AG10803 (cell line): ENCODE measurements at regions not wholly inside any gene's neighbourhood (a gene's known extent, or its start where the extent isn't known, plus 50 kb on each side); places are given as distances from the start of the nearest gene placed in this dataset.
"Not testable (repeated sequence)": the region's sequence is repeated elsewhere in the genome, so short reads cannot be mapped to it uniquely, and the experiment has no call there.

Source experiments
- DNase-seq: peaks from one replicate; pipeline ENCODE4 v3.0.0; 2010; ENCODE audit warnings: low read depth
- H3K4me3 ChIP-seq: 2 replicates; pipeline ENCODE4 v1.5.1; 2011; ENCODE audit warnings: mild to moderate bottlenecking, low read length, control low read depth
- TF ChIP-seq, protein P1 (sequence below): conservative IDR thresholded peaks from 2 replicates; pipeline ENCODE4 v1.5.1; 2011; ENCODE audit warnings: mild to moderate bottlenecking, low read length, control low read depth, inconsistent platforms

DNA sequence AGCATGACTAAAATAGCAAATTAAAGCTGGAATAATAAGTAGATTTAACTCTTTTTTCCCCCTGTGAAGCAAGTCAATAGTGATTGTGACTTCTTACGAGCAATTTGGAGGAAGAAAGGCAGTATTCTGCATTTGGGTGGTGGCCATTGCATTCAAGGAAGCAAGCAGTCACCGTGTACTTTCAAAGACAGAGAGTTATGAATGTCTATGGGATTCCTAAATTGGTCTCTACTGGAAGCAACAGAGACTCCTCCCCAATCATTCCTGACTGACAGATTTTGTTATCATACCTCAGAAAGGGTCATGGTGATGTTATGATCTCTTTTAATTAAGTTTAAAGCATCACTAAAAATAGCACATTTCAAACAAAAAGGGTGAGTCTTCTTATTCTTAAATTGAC, 287.2 kb upstream of the KITLG start:
- DNase-seq: no peak
- no peak overlapping the region for H3K4me3 ChIP-seq
- TF ChIP-seq, protein P1, sequence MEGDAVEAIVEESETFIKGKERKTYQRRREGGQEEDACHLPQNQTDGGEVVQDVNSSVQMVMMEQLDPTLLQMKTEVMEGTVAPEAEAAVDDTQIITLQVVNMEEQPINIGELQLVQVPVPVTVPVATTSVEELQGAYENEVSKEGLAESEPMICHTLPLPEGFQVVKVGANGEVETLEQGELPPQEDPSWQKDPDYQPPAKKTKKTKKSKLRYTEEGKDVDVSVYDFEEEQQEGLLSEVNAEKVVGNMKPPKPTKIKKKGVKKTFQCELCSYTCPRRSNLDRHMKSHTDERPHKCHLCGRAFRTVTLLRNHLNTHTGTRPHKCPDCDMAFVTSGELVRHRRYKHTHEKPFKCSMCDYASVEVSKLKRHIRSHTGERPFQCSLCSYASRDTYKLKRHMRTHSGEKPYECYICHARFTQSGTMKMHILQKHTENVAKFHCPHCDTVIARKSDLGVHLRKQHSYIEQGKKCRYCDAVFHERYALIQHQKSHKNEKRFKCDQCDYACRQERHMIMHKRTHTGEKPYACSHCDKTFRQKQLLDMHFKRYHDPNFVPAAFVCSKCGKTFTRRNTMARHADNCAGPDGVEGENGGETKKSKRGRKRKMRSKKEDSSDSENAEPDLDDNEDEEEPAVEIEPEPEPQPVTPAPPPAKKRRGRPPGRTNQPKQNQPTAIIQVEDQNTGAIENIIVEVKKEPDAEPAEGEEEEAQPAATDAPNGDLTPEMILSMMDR: no peak

DNA sequence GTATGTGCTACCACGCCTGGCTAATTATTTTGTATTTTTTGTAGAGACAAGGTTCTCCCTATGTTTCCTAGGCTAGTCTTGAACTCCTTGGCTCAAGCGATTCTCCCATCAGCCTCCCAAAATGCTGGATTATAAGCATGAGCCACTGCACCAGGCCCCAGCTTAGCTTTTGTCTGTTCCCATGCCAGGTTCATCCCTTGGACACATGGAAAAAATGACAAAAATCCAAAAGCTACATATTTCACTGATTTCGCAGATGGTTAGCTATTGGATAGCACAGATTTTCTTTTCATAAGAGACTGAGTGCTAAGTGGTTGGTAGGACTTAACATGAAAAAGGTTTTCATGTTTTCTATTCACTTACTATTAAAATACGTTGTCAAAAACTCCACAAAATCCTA, 286.6 kb upstream of the KITLG start:
- peak; percentile 75 for DNase-seq
- H3K4me3 ChIP-seq: no peak overlapping the region
- TF ChIP-seq, protein P1: no peak

DNA sequence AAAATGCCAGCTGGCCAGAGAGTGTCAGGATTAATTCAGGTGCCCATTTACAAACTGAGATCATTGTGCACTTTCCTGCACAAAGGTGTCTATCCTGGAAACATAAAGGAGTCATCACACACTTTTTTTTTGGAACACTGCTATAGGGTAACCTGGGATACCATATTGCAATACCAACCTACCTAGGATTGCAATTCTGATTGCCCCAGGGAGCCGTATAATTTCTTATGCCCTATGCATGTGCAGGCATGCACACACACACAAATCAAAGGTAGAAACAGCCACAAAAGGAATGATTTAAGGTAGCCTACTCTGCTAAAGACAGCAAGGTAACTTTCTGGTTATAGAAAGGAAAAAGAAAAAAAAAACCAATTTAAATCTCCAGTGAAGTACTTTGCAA, 285.3 kb upstream of the KITLG start:
- no peak overlapping the region for H3K4me3 ChIP-seq
- TF ChIP-seq, protein P1: no peak
- DNase-seq: no peak

DNA sequence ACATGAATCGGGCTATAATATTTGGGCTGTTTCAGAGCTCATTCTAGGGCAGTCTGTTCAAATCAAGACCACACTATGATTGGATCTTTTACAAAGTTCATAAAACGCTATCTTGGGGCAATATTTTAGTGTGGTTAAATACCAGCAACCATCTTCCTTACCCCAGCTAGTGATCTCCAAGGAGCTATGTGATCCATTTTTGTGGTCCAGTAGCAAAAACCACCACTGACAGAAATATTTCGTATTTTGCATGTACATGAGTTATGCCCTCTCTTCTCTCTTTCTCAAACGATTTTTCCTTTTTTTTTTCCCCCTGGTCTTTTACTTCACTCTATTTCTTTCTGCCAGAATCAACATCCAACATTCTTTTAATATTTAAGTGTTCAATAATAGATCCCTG, 280.6 kb upstream of the KITLG start:
- no peak overlapping the region for H3K4me3 ChIP-seq
- TF ChIP-seq, protein P1: no peak
- peak; percentile 58 for DNase-seq

DNA sequence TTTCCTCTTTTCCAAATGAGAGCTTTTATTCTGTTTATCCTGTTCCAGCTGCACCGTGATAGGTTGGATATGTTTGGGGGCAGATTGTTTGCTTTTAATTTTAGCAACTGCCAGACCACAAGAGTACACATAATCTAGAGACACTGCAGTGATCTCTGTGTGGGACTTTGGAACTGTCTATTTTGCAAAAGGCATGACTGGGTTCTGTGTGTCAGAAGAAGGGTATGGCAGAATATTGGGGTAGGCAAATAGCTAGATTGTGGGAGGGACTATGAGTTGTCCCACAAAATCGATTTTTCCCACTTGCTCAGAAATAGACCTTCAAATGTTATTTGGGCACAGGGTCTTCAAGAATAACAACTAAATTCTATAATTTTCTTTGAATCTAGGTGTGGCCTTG, 275.9 kb upstream of the KITLG start:
- H3K4me3 ChIP-seq: no peak overlapping the region
- TF ChIP-seq, protein P1: no peak
- DNase-seq: no peak

DNA sequence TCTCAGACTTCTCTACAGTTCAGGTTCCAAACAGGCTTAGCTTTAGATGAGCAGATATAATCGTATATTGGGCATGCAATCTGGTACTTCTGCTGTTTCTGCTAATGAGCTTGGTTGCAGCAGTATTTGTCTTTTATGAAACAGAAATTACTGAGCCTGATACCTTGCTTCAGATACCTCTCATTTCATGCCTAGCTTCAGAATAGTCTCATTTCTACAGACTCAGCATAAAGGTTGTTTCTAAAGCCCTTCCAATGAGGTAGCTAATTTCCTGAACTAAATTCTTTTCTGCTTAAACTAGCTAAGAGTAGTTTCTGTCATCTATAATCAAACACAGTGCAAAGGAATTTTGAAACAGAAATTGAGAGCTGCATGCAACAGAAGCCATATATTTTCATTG, 275.0 kb upstream of the KITLG start:
- DNase-seq: no peak
- TF ChIP-seq, protein P1: no peak
- H3K4me3 ChIP-seq: no peak overlapping the region

DNA sequence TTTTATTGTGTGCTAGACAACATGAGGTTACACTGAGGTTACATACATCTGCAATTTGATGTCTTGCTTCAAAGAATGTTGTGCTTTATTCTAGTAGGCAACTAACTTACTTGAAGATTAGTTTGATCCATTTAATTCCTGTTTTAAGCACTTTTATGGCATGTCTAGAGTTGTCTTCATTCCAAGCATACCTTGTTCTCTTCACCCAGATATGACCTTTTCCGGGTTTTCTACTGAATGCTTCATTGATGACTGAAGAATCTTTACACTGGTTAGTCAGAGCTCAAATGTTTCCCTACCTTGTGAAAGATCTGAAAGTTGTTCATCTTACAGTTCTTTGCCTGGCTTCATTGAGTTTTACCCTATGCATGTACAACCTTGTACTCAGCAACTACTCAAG, 274.0 kb upstream of the KITLG start:
- TF ChIP-seq, protein P1: no peak
- H3K4me3 ChIP-seq: no peak overlapping the region
- peak; percentile 93 for DNase-seq

DNA sequence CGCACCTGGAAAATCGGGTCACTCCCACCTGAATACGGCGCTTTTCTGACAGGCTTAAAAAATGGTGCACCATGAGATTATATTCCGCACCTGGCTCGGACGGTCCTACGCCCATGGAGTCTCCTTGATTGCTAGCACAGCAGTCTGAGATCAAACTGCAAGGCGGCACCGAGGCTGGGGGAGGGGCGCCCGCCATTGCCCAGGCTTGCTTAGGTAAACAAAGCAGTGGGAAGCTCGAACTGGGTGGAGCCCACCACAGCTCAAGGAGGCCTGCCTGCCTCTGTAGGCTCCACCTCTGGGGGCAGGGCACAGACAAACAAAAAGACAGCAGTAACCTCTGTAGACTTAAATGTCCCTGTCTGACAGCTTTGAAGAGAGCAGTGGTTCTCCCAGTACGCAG, 267.0 kb upstream of the KITLG start:
- not testable (repeated sequence) for DNase-seq

More for the DNA sequence above, 267.0 kb upstream of the KITLG start:
- not testable (repeated sequence) for H3K4me3 ChIP-seq
